ENCODE measurements at regions not wholly inside any gene's neighbourhood (a gene's known extent, or its start where the extent isn't known, plus 50 kb on each side); places are given as distances from the start of the nearest gene placed in this dataset.

DNA sequence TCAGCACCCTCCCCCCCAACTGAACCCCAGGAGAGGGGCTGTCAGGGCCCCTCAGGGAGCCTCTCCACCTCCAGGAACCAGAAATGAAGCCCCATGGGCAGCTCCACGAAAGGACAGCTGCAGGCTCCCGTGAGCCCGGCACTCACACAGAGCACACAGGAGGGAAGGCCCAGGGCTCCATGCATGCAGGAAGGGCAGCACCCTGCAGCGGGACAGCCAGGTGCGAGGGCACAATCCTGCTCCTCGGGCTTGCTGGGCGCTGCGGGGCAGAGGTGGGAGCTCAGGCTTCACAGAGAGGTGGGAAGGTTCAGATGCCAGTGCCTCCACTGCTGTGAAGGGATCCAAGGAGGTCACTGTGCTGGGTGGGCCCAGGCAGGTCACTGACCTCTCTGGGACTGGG is 90.0 kb downstream of the HMX1 start:
- intact Hi-C loops (cut with DNase I) = no loop called here

GRCh38 chr4:8780596-8781368 is 90.9 kb downstream of the HMX1 start:
- Histone ChIP-seq H3K4me1 (no peaks in the 10 kb centered on the region), H3K27ac (no peak overlapping the region), H3K4me3 (no peak overlapping the region), H3K36me3 (no peaks in the 10 kb centered on the region), H3K27me3 (peaks cover 0 to 33% (median 18%) of the 10 kb centered on the region in 7 donors), H3K9me3 (no peaks in the 10 kb centered on the region)
- WGBS, 2 donors = 69% methylated on average over 18 to 19 of the region's 19 CpGs
- intact Hi-C loops (cut with DNase I) = no loop called here
- ATAC-seq (no peak), DNase-seq (no peak)
- no peak for TF ChIP-seq CTCF (IDR thresholded peaks at IDR 0.05)

More for the DNA sequence above, 90.0 kb downstream of the HMX1 start:
- ATAC-seq = no peak
- Histone ChIP-seq H3K4me3 (no peak overlapping the region), H3K4me1 (no peaks in the 10 kb centered on the region), H3K27me3 (peaks cover 0 to 39% (median 19%) of the 10 kb centered on the region in 7 donors), H3K36me3 (no peaks in the 10 kb centered on the region), H3K27ac (no peak overlapping the region), H3K9me3 (no peaks in the 10 kb centered on the region)
- no peak for DNase-seq
- TF ChIP-seq CTCF (IDR thresholded peaks at IDR 0.05) = no peak
- WGBS, 2 donors = 81 to 90% methylated on average over 8 of the region's 8 CpGs

GRCh38 chr4:8780086-8780485 is 91.6 kb downstream of the HMX1 start:
- H3K4me1 ChIP-seq = no peaks in the 10 kb centered on the region
- no peak for DNase-seq
- H3K27ac ChIP-seq = no peak overlapping the region
- no peaks in the 10 kb centered on the region for H3K36me3 ChIP-seq
- intact Hi-C loops (cut with DNase I) = no loop called here
- no peak for ATAC-seq
- peaks cover 0 to 26% (median 16%) of the 10 kb centered on the region in 7 donors for H3K27me3 ChIP-seq
- H3K9me3 ChIP-seq = no peaks in the 10 kb centered on the region
- TF ChIP-seq CTCF (IDR thresholded peaks at IDR 0.05) = no peak
- no peak overlapping the region for H3K4me3 ChIP-seq
- WGBS, 2 donors = 60 to 63% methylated on average over 13 of the region's 13 CpGs

DNA sequence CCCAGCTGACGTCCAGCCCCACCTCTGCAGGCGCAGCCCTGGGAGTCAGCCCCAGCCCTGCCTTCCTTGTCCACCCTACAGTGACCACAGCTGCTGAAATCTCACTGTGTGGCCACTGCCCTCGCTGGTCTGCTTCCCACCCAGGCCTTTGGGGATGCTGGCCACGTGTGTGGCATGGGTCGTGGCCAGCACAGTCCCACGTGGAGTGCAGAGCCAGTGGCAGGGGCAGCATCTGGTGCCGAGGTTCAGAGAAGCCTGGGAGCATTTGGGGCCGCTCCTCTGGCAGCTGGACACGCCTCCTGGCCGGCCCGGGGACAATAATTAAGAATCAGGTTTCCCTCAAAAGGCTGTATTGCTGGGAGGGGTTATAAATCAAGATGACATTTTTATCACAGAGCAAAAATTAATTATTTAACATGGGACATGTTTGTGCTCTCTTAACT is 92.1 kb downstream of the HMX1 start:
- no peak for DNase-seq
- Histone ChIP-seq H3K4me1 (no peaks in the 10 kb centered on the region), H3K4me3 (no peak overlapping the region), H3K27ac (no peak overlapping the region), H3K27me3 (peaks cover 0 to 29% (median 16%) of the 10 kb centered on the region in 7 donors), H3K9me3 (no peaks in the 10 kb centered on the region), H3K36me3 (no peaks in the 10 kb centered on the region)
- ATAC-seq = no peak
- 55 to 63% methylated on average over 11 of the region's 11 CpGs for WGBS, 2 donors
- no peak for TF ChIP-seq CTCF (IDR thresholded peaks at IDR 0.05)
- intact Hi-C loops (cut with DNase I) = no loop called here

All from heart right ventricle (tissue), 16 donors.